Loucy (cell line): ENCODE measurements at regions not wholly inside any gene's neighbourhood (a gene's known extent, or its start where the extent isn't known, plus 50 kb on each side); places are given as distances from the start of the nearest gene placed in this dataset.

Source experiments
- H2AFZ ChIP-seq: fragments of 200-600 bp; sonication (generic); 2 replicates; pipeline ENCODE4 v1.6.0; 2016; ENCODE audit warnings: antibody characterized with exemption, mild to moderate bottlenecking, low read length, moderate library complexity
- H3F3A ChIP-seq: fragments of 200-600 bp; 2 replicates; pipeline ENCODE4 v1.6.0; 2016; ENCODE audit warnings: antibody characterized with exemption, low read depth, mild to moderate bottlenecking
- H3K27me3 ChIP-seq: fragments of 200-600 bp; sonication (generic); 2 replicates; pipeline ENCODE4 v1.6.1; 2014; ENCODE audit warnings: low read length, mild to moderate bottlenecking; ENCODE audit not compliant: insufficient read depth, poor library complexity, severe bottlenecking
- H3K36me3 ChIP-seq: fragments of 200-600 bp; sonication (generic); 2 replicates; pipeline ENCODE4 v1.6.1; 2016; ENCODE audit warnings: low read length; ENCODE audit not compliant: insufficient read depth
- H3K4me1 ChIP-seq: fragments of 200-600 bp; sonication (generic); 2 replicates; pipeline ENCODE4 v1.5.1; 2014; ENCODE audit warnings: low read length, mild to moderate bottlenecking; ENCODE audit not compliant: insufficient read depth, poor library complexity, severe bottlenecking
- H3K4me2 ChIP-seq: fragments of 200-600 bp; sonication (generic); 2 replicates; pipeline ENCODE4 v1.6.0; 2014; ENCODE audit warnings: antibody characterized with exemption, low read length, low read depth, mild to moderate bottlenecking; ENCODE audit not compliant: poor library complexity, severe bottlenecking
- H3K4me3 ChIP-seq: fragments of 200-600 bp; sonication (generic); 2 replicates; pipeline ENCODE4 v1.5.1; 2014; ENCODE audit warnings: low read length, mild to moderate bottlenecking, mixed read lengths; ENCODE audit not compliant: poor library complexity, severe bottlenecking
- H3K79me2 ChIP-seq: fragments of 200-600 bp; sonication (generic); 2 replicates; pipeline ENCODE4 v1.6.1; 2014; ENCODE audit warnings: low read length; ENCODE audit not compliant: insufficient read depth
- H3K9ac ChIP-seq: fragments of 200-600 bp; sonication (generic); 2 replicates; pipeline ENCODE4 v1.6.0; 2014; ENCODE audit warnings: mild to moderate bottlenecking, low read depth, low read length, moderate library complexity; ENCODE audit not compliant: poor library complexity, severe bottlenecking
- H3K9me2 ChIP-seq: fragments of 200-600 bp; sonication (generic); replicated peaks from 2 replicates; pipeline ENCODE4 v1.6.1; 2016; ENCODE audit warnings: low read depth, low read length, mixed read lengths
- H3K9me3 ChIP-seq: fragments of 200-600 bp; sonication (generic); 2 replicates; pipeline ENCODE4 v1.6.1; 2014; ENCODE audit warnings: mild to moderate bottlenecking, antibody characterized with exemption, low read length, low read depth; ENCODE audit not compliant: insufficient read depth
- H4K20me1 ChIP-seq: fragments of 200-600 bp; sonication (generic); 2 replicates; pipeline ENCODE4 v1.6.0; 2014; ENCODE audit warnings: antibody characterized with exemption, low read length, mild to moderate bottlenecking; ENCODE audit not compliant: insufficient read depth, poor library complexity, severe bottlenecking
- CTCF ChIP-seq: fragments of 200-600 bp; sonication (generic); conservative IDR thresholded peaks from 2 replicates; pipeline ENCODE4 v1.5.1; 2014; ENCODE audit warnings: mild to moderate bottlenecking, antibody characterized with exemption, low read length
- EZH2phosphoT487 ChIP-seq: fragments of 200-600 bp; IDR thresholded peaks from 2 replicates; pipeline ENCODE4 v1.6.1; 2018; ENCODE audit warnings: antibody characterized with exemption, mild to moderate bottlenecking, moderate library complexity, borderline replicate concordance

GRCh38 chr14:96999654-97000155 lies 202.5 kb downstream of the VRK1 start:
- H3K79me2 ChIP-seq, result no peaks in the 10 kb centered on the region
- no peaks in the 10 kb centered on the region for H4K20me1 ChIP-seq
- no peak overlapping the region for H3K9ac ChIP-seq
- H3K4me2 ChIP-seq, result no peak overlapping the region
- TF ChIP-seq CTCF (no peak), EZH2phosphoT487 (no peak)
- no peaks in the 10 kb centered on the region for H3K36me3 ChIP-seq
- H3K27me3 ChIP-seq, result no peaks in the 10 kb centered on the region
- no peak overlapping the region for H2AFZ ChIP-seq
- H3K9me2 ChIP-seq, result no peaks in the 10 kb centered on the region
- no peaks in the 10 kb centered on the region for H3K4me1 ChIP-seq
- no peaks in the 10 kb centered on the region; the same call in 1 of the 2 replicates for H3K9me3 ChIP-seq
- no peak overlapping the region for H3K4me3 ChIP-seq
- no peaks in the 10 kb centered on the region for H3F3A ChIP-seq

- H3K9me3 ChIP-seq, result no peaks in the 10 kb centered on the region; the same call in 1 of the 2 replicates
- no peak overlapping the region for H2AFZ ChIP-seq
- no peak for TF ChIP-seq EZH2phosphoT487
- TF ChIP-seq CTCF, result no peak
Observed at GRCh38 chr14:97002454-97002853, 205.3 kb downstream of the VRK1 start.

GRCh38 chr14:97005934-97006333 lies 208.8 kb downstream of the VRK1 start:
- Histone ChIP-seq H3K79me2 (no peaks in the 10 kb centered on the region), H4K20me1 (no peaks in the 10 kb centered on the region), H3K9me2 (no peaks in the 10 kb centered on the region), H3K36me3 (no peaks in the 10 kb centered on the region), H3F3A (no peaks in the 10 kb centered on the region), H3K4me3 (no peak overlapping the region), H2AFZ (no peak overlapping the region), H3K4me2 (no peak overlapping the region), H3K9ac (no peak overlapping the region), H3K9me3 (no peaks in the 10 kb centered on the region; the same call in 1 of the 2 replicates), H3K4me1 (no peaks in the 10 kb centered on the region), H3K27me3 (no peaks in the 10 kb centered on the region)
- TF ChIP-seq EZH2phosphoT487 (no peak), CTCF (no peak)

More at GRCh38 chr14:97002454-97002853, 205.3 kb downstream of the VRK1 start:
- Histone ChIP-seq H3K4me2 (no peak overlapping the region), H3F3A (no peaks in the 10 kb centered on the region), H3K79me2 (no peaks in the 10 kb centered on the region), H3K27me3 (no peaks in the 10 kb centered on the region), H4K20me1 (no peaks in the 10 kb centered on the region), H3K9ac (no peak overlapping the region), H3K4me1 (no peaks in the 10 kb centered on the region), H3K36me3 (no peaks in the 10 kb centered on the region), H3K9me2 (no peaks in the 10 kb centered on the region), H3K4me3 (no peak overlapping the region)
